GM12878 (cell line): ENCODE measurements at regions not wholly inside any gene's neighbourhood (a gene's known extent, or its start where the extent isn't known, plus 50 kb on each side); places are given as distances from the start of the nearest gene placed in this dataset.

ENCODE experiments used
- ATAC-seq: fragments of 200-7000 bp; cut with Tn5 transposase; 3 replicates; pipeline ENCODE4 v1.9.1; 2020; ENCODE audit warnings: mild to moderate bottlenecking, moderate library complexity
- BruUV-seq: library from RNA; stranded (reverse); fragments of 400-500 nt; replicated peaks from 2 replicates; lab custom pipeline; 2021; lab: Mats Ljungman, UMichigan
- CTCF ChIA-PET: fragments of 300-600 bp; sonication (Branson Sonifier 250); formaldehyde crosslinking; extraction: SDS; loops from one replicate; lab custom pipeline; 2021; ENCODE audit warnings: inconsistent platforms; lab: Yijun Ruan, JAX
- POLR2A ChIA-PET: fragments of 350-600 bp; formaldehyde crosslinking; extraction: SDS; loops from one replicate; lab custom pipeline; 2021; ENCODE audit warnings: inconsistent platforms; lab: Charles Lee
- RAD21 ChIA-PET: fragments of 300-600 bp; sonication (Branson Sonifier 250); formaldehyde crosslinking; loops from one replicate; lab custom pipeline; 2023; ENCODE audit warnings: antibody characterized with exemption; ENCODE audit not compliant: unreplicated experiment; lab: Charles Lee
- SMC1A ChIA-PET: fragments of 300-600 bp; sonication (Branson Sonifier 250); formaldehyde crosslinking; loops from one replicate; lab custom pipeline; 2023; ENCODE audit not compliant: unreplicated experiment, uncharacterized antibody; lab: Charles Lee
- DNase-seq: peaks from one replicate; pipeline ENCODE4 v3.0.0-alpha.2; 2011; ENCODE audit warnings: low read depth, low spot score
- FAIRE-seq: peaks from 3 replicates; lab custom pipeline; 2011; peaks lifted over from hg19 to GRCh38; lab: Jason Lieb, UNC
- H2AFZ ChIP-seq: 2 replicates; pipeline ENCODE4 v1.6.0; 2011; ENCODE audit warnings: low read depth, low read length, control low read depth; ENCODE audit not compliant: control insufficient read depth
- H3K27ac ChIP-seq: 2 replicates; pipeline ENCODE4 v1.5.1; 2011; ENCODE audit warnings: control low read depth; ENCODE audit not compliant: control insufficient read depth, insufficient read depth
- H3K27me3 ChIP-seq, 2 experiments: replicated peaks in 1 of 2; 2 replicates each; pipeline versions ENCODE4 v1.6.0 to v1.6.1; 2011; ENCODE audit warnings: low read length in 1 of 2; ENCODE audit not compliant: control insufficient read depth in 2 of 2, insufficient read depth in 2 of 2
- H3K36me3 ChIP-seq, 2 experiments: 2 replicates each; pipeline ENCODE4 v1.5.1; 2011; ENCODE audit warnings: low read length in 1 of 2; ENCODE audit not compliant: control insufficient read depth in 2 of 2, insufficient read depth in 2 of 2
- H3K4me1 ChIP-seq: 2 replicates; pipeline ENCODE4 v1.6.1; 2011; ENCODE audit warnings: mild to moderate bottlenecking, low read length, moderate library complexity, mixed read lengths; ENCODE audit not compliant: control insufficient read depth, insufficient read depth
- H3K4me2 ChIP-seq: 2 replicates; pipeline ENCODE4 v1.6.0; 2011; ENCODE audit warnings: control low read depth; ENCODE audit not compliant: control insufficient read depth, insufficient read depth
- H3K4me3 ChIP-seq: fragments of 200-600 bp; sonication (generic); 2 replicates; pipeline ENCODE4 v1.5.1; 2016
- H3K79me2 ChIP-seq: 2 replicates; pipeline ENCODE4 v1.6.0; 2011; ENCODE audit warnings: low read length; ENCODE audit not compliant: control insufficient read depth, insufficient read depth
- H3K9ac ChIP-seq: 2 replicates; pipeline ENCODE4 v1.8.0; 2011; ENCODE audit warnings: low read length, control low read depth, mixed read lengths; ENCODE audit not compliant: control insufficient read depth, insufficient read depth
- H3K9me3 ChIP-seq: replicated peaks from 3 replicates; pipeline ENCODE4 v1.5.1; 2011; ENCODE audit warnings: mild to moderate bottlenecking, low read length; ENCODE audit not compliant: control insufficient read depth, insufficient read depth
- H4K20me1 ChIP-seq: 2 replicates; pipeline ENCODE4 v1.6.0; 2011; ENCODE audit not compliant: control insufficient read depth, insufficient read depth
- CHD4 ChIP-seq: fragments of 200-600 bp; sonication (generic); IDR thresholded peaks from 2 replicates; pipeline ENCODE4 v1.6.1; 2016; ENCODE audit warnings: mild to moderate bottlenecking
- IKZF1 ChIP-seq: fragments of 450-650 bp; conservative IDR thresholded peaks from 2 replicates; pipeline ENCODE4 v1.6.1; 2017; ENCODE audit warnings: antibody characterized with exemption, mild to moderate bottlenecking
- JUND ChIP-seq: IDR thresholded peaks from 2 replicates; pipeline ENCODE4 v1.6.1; 2012; ENCODE audit warnings: low read depth, mild to moderate bottlenecking, low read length, improper control_type of control experiment, moderate library complexity
- MEF2B ChIP-seq: fragments of 450-650 bp; IDR thresholded peaks from 2 replicates; pipeline ENCODE4 v1.6.1; 2018; ENCODE audit warnings: mild to moderate bottlenecking, moderate library complexity; ENCODE audit not compliant: partially characterized antibody, poor library complexity, severe bottlenecking
- MYB ChIP-seq: fragments of 150-350 bp; IDR thresholded peaks from 2 replicates; pipeline ENCODE4 v1.6.1; 2014; ENCODE audit warnings: mild to moderate bottlenecking, low read depth, low read length, borderline replicate concordance
- NR2C1 ChIP-seq: fragments of 450-650 bp; IDR thresholded peaks from 2 replicates; pipeline ENCODE4 v1.6.1; 2017; ENCODE audit warnings: antibody characterized with exemption, mild to moderate bottlenecking, moderate library complexity
- POU2F2 ChIP-seq: IDR thresholded peaks from 3 replicates; pipeline ENCODE4 v1.6.1; 2011; ENCODE audit warnings: low read depth, mild to moderate bottlenecking, low read length, borderline replicate concordance
- RELA ChIP-seq: fragments of 450-650 bp; IDR thresholded peaks from 2 replicates; pipeline ENCODE4 v1.8.0; 2014; ENCODE audit warnings: borderline replicate concordance; ENCODE audit not compliant: partially characterized antibody
- SIX5 ChIP-seq: IDR thresholded peaks from 2 replicates; pipeline ENCODE4 v1.6.1; 2011; ENCODE audit warnings: mild to moderate bottlenecking, low read depth, low read length, moderate library complexity; ENCODE audit not compliant: severe bottlenecking
- SMARCA5 ChIP-seq: fragments of 450-650 bp; IDR thresholded peaks from 2 replicates; pipeline ENCODE4 v1.6.1; 2017; ENCODE audit warnings: mild to moderate bottlenecking
- SREBF2 ChIP-seq: IDR thresholded peaks from 2 replicates; pipeline ENCODE4 v1.6.1; 2012; ENCODE audit warnings: mild to moderate bottlenecking, low read length
- WGBS: methylation state at CpG from one replicate; pipeline ENCODE4 v1.1.6; 2016; ENCODE audit warnings: low lambda C conversion rate; ENCODE audit not compliant: insufficient replicate concordance, insufficient coverage; ENCODE audit errors: missing lambda C conversion rate; 5-methylcytosine and 5-hydroxymethylcytosine counted together
- in situ Hi-C: fragments of 300-500 bp; cut with MboI; formaldehyde crosslinking; loops from 9 replicates; pipeline ENCODE4 v1.14.3; 2018; ENCODE audit warnings: mixed read lengths
- intact Hi-C: fragments of 100-400 bp; cut with micrococcal nuclease; formaldehyde crosslinking; loops from one replicate; pipeline ENCODE4 v1.14.2; 2022; ENCODE audit not compliant: unreplicated experiment
- TF ChIP-seq, protein P1 (sequence below): fragments of 450-650 bp; IDR thresholded peaks from 2 replicates; pipeline ENCODE4 v1.6.1; 2017; ENCODE audit warnings: mild to moderate bottlenecking
- TF ChIP-seq, protein P2 (sequence below): IDR thresholded peaks from 2 replicates; pipeline ENCODE4 v1.6.1; 2012; ENCODE audit warnings: low read length, inconsistent platforms
- TF ChIP-seq, protein P3 (sequence below): IDR thresholded peaks from 2 replicates; pipeline ENCODE4 v1.6.1; 2012; ENCODE audit warnings: low read depth, low read length, improper control_type of control experiment
- TF ChIP-seq, protein P4 (sequence below): fragments of 450-650 bp; IDR thresholded peaks from 2 replicates; pipeline ENCODE4 v1.6.1; 2016; ENCODE audit warnings: mild to moderate bottlenecking, moderate library complexity, borderline replicate concordance

DNA sequence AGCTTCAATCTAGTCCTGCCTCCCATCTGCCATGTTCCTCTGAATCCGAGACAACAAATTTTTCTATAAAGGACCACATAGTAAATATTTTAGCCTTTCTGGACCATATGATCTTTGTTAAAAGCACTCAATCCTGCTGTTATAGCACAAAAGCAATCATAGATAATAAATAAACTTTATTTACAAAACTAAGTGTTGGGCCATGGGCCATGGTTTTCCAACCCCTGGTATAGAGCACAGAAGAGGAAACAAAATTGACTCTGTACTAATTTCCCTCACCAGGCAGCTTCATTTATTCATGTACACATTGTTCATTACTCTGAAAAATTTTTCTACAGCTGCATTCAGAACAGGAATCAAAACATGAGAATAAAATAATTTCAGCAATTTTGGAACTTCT lies 288.9 kb downstream of the AGTPBP1 start:
- no peak for ATAC-seq
- no peaks in the 10 kb centered on the region for H3K79me2 ChIP-seq
- 0% methylated on average over 1 of the region's 1 CpG for WGBS
- intact Hi-C loops: no loop called here
- no peak overlapping the region for H3K9ac ChIP-seq
- no peaks in the 10 kb centered on the region for H3K9me3 ChIP-seq
- no peaks in the 10 kb centered on the region for H3K4me1 ChIP-seq
- H2AFZ ChIP-seq: no peak overlapping the region
- no peaks in the 10 kb centered on the region for H3K36me3 ChIP-seq
- no peak for FAIRE-seq
- H3K4me3 ChIP-seq: no peak overlapping the region
- TF ChIP-seq, protein P1, sequence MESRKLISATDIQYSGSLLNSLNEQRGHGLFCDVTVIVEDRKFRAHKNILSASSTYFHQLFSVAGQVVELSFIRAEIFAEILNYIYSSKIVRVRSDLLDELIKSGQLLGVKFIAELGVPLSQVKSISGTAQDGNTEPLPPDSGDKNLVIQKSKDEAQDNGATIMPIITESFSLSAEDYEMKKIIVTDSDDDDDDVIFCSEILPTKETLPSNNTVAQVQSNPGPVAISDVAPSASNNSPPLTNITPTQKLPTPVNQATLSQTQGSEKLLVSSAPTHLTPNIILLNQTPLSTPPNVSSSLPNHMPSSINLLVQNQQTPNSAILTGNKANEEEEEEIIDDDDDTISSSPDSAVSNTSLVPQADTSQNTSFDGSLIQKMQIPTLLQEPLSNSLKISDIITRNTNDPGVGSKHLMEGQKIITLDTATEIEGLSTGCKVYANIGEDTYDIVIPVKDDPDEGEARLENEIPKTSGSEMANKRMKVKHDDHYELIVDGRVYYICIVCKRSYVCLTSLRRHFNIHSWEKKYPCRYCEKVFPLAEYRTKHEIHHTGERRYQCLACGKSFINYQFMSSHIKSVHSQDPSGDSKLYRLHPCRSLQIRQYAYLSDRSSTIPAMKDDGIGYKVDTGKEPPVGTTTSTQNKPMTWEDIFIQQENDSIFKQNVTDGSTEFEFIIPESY: no peak
- TF ChIP-seq, protein P2, sequence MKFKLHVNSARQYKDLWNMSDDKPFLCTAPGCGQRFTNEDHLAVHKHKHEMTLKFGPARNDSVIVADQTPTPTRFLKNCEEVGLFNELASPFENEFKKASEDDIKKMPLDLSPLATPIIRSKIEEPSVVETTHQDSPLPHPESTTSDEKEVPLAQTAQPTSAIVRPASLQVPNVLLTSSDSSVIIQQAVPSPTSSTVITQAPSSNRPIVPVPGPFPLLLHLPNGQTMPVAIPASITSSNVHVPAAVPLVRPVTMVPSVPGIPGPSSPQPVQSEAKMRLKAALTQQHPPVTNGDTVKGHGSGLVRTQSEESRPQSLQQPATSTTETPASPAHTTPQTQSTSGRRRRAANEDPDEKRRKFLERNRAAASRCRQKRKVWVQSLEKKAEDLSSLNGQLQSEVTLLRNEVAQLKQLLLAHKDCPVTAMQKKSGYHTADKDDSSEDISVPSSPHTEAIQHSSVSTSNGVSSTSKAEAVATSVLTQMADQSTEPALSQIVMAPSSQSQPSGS: no peak
- TF ChIP-seq, protein P3, sequence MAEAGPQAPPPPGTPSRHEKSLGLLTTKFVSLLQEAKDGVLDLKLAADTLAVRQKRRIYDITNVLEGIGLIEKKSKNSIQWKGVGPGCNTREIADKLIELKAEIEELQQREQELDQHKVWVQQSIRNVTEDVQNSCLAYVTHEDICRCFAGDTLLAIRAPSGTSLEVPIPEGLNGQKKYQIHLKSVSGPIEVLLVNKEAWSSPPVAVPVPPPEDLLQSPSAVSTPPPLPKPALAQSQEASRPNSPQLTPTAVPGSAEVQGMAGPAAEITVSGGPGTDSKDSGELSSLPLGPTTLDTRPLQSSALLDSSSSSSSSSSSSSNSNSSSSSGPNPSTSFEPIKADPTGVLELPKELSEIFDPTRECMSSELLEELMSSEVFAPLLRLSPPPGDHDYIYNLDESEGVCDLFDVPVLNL: no peak
- TF ChIP-seq, protein P4, sequence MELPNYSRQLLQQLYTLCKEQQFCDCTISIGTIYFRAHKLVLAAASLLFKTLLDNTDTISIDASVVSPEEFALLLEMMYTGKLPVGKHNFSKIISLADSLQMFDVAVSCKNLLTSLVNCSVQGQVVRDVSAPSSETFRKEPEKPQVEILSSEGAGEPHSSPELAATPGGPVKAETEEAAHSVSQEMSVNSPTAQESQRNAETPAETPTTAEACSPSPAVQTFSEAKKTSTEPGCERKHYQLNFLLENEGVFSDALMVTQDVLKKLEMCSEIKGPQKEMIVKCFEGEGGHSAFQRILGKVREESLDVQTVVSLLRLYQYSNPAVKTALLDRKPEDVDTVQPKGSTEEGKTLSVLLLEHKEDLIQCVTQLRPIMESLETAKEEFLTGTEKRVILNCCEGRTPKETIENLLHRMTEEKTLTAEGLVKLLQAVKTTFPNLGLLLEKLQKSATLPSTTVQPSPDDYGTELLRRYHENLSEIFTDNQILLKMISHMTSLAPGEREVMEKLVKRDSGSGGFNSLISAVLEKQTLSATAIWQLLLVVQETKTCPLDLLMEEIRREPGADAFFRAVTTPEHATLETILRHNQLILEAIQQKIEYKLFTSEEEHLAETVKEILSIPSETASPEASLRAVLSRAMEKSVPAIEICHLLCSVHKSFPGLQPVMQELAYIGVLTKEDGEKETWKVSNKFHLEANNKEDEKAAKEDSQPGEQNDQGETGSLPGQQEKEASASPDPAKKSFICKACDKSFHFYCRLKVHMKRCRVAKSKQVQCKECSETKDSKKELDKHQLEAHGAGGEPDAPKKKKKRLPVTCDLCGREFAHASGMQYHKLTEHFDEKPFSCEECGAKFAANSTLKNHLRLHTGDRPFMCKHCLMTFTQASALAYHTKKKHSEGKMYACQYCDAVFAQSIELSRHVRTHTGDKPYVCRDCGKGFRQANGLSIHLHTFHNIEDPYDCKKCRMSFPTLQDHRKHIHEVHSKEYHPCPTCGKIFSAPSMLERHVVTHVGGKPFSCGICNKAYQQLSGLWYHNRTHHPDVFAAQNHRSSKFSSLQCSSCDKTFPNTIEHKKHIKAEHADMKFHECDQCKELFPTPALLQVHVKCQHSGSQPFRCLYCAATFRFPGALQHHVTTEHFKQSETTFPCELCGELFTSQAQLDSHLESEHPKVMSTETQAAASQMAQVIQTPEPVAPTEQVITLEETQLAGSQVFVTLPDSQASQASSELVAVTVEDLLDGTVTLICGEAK: no peak
- no peak for TF ChIP-seq POU2F2
- no peak for TF ChIP-seq SREBF2
- no peak for TF ChIP-seq IKZF1
- TF ChIP-seq JUND: no peak
- no peak for TF ChIP-seq RELA
- TF ChIP-seq MEF2B: no peak
- TF ChIP-seq SMARCA5: no peak
- no peak for TF ChIP-seq NR2C1
- no peak for TF ChIP-seq CHD4
- no peak for TF ChIP-seq SIX5
- no peak for TF ChIP-seq MYB
- TF ChIP-seq, all 136 proteins: peak for 0
- ChIA-PET SMC1A (no interaction called here), RAD21 (no interaction called here), CTCF (no interaction called here), POLR2A (no interaction called here)
- Histone ChIP-seq H3K27ac (no peak overlapping the region), H3K4me2 (no peak overlapping the region), H3K27me3 (no peaks in the 10 kb centered on the region), H4K20me1 (no peaks in the 10 kb centered on the region)
- in situ Hi-C loops: no loop called here
- DNase-seq: no peak
- no TSS peak for BruUV-seq
